AG20443 (cell line): ENCODE measurements at regions not wholly inside any gene's neighbourhood (a gene's known extent, or its start where the extent isn't known, plus 50 kb on each side); places are given as distances from the start of the nearest gene placed in this dataset.
A peak's percentile ranks its signal among the peaks of the same experiment; 100 is the strongest.
"Not testable (repeated sequence)": the region's sequence is repeated elsewhere in the genome, so short reads cannot be mapped to it uniquely, and the experiment has no call there.

Experiments used
- DNase-seq: peaks from one replicate; pipeline ENCODE4 v3.0.0; 2012; ENCODE audit warnings: low spot score, mixed read lengths

DNA sequence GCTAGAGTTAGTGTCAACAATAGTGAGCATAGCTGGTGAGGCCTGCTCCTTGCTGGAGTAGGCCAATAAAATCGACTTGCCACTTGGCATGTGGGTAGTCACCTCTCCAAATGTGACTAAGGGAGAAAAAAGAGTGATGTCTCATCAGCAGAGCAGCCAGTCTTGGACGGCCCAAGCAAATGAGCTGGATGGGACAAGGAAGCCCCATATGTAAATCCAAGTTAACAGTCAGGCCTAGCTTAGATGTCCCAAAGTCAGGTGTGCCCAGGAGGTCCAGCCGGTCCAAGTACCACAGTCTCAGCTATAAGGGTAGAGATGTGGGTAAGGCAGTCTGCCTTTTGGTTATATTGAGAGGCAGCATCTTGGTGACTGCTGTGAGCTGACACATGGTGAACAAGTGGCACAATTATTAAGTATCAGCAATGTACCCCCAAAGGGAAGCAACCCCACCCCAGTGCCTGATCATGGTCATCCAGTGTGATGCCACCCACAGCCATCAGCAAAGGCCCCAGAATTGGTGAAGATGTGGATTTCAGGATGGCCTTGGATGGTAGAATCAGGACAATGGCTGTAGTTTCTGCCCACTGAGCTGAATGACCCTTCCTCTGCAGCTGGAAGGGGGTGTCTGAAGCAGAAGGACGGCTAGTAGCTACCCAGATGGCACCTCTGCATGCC lies 83.4 kb downstream of the TNFRSF13B start:
- DNase-seq, result peak; percentile 53

DNA sequence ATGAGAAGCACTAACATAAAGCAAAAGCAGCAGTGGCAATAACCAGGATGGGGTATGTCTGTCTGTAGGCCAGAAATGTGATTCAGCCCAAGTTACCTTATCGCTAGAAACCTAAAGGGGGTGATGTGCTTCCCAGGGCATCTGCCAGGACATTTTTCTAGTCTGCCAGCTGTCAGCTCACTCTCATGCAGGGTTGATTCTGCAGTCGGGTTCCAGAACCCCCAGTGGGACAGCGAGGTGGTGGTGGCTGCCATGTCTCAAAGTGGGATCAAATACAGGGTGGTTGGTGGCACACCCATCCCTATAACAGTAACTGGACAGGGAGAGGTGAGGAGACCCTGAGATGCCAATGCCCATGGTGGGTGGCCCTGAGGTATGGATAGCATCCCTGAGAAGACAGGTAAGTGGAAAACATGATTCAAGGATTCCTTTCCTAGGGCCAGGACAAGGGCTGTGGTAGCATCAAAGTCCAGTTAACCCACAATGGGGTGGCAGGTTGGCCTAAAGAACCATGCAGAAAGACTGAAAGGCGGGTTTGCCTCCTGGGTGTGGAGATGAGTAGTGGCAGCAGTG lies 84.3 kb downstream of the TNFRSF13B start:
- no peak for DNase-seq

DNA sequence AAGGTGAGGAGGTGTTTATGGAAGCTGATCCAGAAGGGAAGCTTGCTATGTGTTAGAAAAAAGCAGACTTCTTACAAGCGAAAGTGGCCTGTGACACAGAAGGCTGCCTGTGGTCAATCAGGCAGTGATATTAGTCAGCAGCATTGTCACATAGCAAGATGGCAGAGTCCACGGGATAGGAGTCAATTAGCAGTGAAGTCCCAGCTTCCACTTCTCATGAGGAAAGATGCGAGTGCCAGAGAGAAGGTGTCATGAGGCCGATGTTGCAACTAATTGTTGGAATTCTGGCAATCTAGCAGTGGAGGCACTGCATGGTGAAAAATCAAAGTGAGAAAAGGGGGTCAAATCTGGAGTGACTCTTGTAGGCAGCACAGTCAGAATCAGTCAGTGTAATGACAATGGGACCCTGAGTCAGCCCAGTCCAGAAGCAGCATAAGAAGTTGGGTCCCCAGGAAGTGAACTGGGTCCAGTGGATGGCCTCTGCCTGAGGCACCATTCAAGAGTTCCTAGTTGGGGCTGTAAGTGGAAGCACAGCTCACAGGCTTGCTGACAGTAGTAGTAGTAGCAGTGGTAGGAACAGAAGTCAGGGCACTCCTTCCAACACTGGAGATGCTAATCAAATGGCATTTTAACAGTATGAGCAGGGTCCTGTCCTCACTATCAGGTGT lies 85.1 kb downstream of the TNFRSF13B start:
- peak; percentile 33 for DNase-seq

DNA sequence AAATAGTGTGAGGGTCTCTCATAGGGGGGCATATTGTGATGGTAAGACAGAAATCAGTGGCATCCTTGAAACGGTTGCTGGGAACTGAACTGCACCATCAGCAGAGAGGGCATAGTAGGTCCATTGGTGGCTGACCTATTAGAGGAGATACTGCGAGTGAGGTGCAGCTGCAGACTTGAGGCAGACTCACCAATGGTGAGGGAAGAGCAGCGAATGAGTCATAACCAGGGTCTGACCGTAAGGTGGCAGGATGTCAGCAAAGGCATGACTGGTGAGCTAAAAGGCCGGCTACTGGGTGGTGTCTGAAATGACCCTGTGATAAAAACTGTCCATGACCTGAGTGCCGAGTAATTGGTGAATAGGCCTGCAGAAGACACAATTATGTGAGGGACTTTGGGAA lies 86.7 kb downstream of the TNFRSF13B start:
- not testable (repeated sequence) for DNase-seq

DNA sequence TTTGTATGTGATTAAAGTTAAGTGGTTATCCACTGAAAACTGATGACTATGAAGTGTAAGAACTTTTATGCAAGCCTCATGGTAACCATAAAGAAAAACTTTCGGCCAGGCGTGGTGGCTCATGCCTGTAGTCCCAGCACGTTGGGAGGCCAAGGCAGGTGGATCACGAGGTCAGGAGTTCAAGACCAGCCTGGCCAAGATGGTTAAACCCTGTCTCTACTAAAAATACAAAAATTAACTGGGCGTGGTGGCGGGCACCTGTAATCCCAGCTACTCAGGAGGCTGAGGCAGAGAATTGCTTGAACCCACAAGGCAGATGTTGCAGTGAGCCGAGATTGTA lies 89.0 kb downstream of the TNFRSF13B start:
- DNase-seq, result not testable (repeated sequence)

DNA sequence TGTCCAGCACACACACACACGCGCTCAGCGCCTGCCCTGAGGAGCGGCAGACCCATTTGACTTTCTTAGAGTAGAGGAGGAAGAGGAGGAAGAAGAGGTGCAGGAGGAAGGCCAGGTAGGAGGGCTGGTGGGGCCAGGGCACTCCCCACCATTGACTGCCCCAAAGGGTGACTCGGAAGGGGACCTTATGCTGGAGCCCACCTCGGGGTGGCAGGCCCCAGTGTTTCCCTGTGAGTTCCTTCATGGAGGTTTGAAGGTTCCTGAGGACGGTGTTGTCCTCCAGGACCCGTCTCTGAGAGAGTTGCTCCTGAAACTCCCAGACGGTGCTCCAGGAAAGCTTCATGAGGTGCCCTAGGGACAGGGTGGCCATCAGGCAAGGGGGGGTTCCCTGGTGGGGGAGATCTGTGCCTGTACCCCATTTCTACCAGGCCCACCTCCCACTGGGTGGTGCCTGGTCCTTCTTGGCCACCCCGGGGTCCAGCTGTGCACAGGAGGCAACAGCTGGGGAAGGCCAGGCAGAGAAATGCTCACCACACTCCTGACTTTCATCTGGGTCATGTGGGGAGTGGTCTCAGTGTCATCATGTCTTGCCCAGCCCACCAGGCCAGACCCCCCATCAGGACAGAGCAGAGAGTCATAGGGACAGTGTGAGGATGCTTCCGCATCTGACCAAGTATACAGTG lies 89.5 kb downstream of the TNFRSF13B start:
- no peak for DNase-seq

DNA sequence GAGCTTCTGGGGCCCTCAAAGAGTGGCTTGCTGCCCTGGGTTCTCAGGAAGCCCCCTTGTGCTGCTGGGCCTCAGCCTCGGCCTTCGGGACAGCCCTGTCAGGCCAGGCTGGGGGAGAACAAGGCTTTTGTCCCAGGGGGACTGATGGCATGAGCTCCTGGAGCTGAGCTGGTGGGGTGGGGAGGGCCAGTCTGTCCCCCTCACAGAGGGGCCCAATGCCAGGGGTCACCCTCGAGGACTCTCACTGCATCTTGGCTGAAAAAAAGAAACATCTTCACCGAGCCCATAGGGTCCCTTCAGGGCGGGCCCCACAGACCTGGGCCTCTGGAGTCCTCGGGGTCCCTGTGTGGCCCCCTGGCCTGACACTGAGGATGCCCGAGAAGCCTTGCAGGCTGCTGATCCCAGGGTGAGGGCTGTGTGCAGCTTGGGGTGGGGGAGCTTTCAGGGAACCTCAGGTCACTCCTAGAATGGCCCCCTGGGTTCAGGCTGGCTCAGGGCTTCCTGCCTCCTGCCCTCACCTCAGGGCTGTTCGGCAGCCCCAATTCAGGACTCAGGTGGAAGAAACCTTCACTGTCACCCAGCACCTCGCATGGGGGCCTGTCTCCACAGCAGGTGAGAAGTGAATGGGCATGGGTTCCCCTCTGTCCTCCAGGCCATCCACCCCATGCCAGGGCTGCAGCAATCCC lies 90.5 kb downstream of the TNFRSF13B start:
- DNase-seq, result no peak

DNA sequence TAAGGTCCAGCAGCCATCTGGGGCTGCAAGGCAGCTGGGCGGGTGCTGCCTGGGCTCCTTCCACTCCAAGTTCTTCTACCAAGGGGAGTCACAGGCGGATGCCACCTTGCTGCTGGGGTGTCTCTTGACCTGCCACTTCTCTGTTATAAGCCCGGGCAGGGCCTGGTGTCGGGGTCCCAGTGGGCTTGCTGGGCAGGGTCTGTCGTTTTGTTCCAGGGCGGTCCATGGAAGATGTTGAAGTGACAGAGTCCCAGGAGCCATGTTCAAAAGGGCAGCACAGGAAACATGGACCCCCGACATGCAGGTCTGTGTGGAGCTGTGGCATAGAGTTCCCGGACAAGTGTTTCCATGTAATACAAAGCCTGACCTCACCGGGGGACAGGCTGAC lies 91.1 kb downstream of the TNFRSF13B start:
- no peak for DNase-seq

DNA sequence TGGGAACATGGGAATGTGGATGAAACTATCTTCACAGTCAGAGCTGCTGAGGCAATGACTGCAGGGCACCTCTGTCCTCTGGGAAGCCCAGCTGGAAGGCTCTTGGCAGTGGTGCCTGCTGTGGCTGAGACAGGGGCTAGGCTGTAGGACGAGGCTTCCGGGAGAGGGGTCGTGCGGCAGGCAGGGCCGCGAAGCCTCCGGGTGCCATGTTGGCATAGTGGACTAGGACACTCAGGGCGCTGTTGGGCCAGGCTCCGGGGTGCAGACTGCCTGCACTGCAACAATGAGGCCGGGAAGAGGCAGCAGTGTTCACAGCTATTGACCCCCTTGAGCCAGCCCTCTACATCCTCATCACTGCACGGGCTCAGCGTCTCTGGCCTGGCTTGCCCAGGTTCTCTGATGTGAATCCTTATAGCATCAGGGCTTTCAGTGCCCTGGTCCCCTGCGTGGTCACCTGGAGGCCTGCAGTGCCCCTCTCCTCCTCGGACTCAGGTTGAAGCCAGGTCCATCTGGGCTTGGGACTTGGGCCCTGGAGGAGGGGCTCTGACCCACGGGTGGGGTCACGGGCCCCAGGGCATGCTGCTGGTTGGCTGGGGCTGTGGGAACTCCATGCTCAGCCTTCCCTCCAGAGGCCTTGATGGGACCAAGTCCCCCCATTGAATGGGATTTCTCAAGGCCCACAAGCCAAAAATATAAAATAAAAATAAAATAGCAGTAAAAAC lies 91.6 kb downstream of the TNFRSF13B start:
- no peak for DNase-seq

DNA sequence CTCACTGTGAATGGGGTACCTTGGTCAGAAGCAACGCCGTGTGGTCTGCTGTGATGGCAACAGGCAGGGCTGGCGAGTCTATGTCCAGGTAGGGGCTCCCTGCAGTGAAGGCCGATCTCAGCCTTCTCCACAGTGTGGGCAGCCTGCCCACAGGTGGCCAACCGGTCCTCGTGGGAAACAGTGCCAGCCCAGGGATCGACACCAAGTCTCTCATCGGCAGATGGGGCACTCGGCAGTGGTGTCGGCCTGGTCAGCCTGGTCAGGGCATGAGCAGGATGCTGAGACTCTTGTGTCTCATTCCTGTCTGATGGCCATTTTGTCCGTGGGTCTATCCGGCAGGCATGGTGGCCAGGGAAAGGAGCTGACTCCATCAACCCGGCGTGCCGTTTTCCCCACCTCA lies 92.2 kb downstream of the TNFRSF13B start:
- DNase-seq, result no peak

DNA sequence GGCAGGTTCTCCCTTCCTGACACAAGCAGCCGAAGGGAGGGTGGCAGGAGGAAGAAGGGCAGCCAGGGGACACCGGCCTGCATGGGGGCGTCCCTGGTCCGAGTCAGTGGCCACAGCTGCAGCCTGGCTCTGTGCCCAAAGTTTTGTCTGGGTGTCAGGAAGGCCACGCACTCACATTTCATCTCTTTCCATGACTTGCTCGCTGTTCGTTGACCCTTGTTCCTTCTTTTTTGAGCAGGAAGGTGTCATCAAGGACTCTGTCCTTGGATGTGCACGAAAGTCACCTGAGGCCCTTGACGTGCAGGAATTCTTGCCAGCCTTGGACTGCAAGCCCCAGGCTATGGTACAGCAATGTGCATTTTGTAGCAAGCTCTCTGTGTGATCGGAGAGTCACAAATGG lies 93.3 kb downstream of the TNFRSF13B start:
- no peak for DNase-seq

DNA sequence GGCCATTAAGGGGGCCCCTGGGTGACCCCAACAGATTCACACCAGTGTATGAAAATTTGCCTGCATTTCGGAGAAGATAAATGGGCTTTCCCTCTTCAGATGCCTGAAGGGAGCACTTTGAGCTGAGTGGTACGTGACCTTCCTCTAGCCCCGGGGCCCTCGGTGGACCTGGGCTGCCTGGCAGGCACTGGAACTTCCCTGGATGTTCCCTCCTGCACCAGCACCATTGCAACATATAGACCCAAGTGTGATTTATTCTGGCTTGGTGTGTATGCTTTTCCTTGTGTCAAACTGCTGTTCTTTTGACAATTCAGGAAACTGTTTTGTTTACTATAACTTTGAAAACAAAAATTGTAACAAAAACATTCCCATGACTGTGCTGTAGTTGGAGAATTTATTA lies 93.8 kb downstream of the TNFRSF13B start:
- DNase-seq, result no peak

DNA sequence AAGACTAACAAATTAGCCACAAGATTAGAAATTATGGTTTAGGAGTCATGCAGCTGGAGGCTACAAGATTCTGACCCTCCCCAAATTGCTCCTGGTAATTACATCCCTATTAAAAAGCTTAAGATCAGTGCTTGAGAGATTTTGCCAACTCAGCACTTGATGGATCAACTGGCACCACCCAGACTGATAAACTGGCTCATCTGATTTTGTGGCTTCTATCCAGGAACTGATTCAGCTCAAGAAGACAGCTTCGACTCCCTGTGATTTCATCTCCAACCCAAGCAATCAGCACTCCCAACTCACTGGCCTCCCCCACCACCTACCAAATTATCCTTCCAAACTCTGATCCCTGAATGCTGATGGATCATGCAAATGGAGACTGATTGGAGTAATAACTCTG lies 94.8 kb downstream of the TNFRSF13B start:
- DNase-seq, result no peak

DNA sequence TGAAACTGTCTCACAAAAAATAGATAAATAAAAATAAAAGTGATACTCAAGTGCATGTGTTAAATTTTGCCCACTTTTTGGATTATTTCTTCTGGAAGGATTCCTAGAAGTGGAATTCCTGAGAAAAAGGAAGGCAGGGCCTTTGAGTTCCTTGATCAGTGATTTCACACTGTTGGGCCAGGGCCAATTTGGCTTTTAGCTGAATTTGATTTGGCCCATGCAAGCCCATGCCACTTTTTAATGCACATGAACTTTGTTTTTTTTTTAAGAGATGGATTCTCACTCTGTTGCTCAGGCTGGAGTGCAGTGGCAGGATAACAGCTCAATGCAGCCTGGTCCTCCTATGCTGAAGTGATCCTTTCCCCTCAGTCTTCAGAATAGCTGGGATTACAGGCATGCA lies 96.3 kb downstream of the TNFRSF13B start:
- no peak for DNase-seq

DNA sequence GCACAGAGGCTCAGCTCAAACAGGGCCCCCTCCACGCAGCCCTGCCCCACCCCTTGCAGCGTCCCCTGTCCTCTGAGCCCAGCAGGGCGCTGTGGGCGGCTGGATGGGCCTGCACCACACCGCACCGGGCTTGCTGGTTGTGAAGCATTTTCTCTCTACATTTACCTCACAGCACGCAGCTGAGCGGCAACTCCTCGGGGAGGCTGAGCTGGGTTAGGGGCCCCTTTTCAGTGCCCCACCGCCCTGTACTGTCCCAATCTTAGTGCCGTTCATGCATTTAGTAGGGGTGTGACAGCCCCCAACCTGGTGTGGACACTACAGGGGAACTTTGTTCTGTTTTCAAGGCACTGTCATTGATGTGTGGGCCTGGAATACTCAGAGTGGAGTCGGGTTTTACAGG lies 97.7 kb downstream of the TNFRSF13B start:
- not testable (repeated sequence) for DNase-seq

DNA sequence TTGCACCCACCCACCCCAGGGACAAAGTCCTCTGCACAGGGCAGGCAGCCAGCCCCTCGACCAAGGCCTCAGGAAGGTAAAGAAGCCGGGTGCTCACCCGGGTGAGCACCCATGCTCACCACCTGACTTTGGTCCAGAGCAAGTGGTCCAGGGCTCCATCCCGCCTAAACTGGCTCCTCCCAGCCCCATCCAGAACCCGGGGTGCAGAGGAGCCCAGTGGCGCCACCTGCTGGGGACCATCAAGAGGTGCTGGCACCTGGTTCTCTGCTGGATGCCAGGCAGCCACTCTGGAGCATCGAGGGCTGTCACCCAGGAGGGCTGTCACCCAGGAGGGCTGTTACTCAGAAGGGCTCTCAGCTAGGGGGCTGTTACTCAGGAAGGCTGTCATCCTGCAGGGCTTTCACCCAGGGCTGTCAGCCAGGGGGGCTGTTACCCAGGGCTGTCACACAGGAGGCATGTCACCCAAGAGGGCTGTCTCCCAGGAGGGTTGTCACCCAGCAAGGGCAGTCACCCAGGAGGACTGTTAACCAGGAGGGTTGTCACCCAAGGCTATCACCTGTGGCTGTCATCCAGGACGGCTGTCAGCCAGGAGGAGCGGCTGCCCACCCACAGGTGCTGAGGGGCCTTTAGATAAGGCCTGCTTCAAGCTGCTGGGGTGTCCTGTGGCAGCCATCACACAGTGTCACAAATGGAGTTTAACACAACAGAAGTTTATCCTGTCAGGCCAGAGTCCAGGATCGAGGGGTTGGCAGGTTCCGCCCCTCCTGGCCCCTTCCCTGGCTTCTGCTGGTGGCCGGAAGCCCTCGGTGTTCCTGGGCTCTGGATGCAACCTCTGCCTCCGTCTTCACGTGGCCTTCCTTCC lies 98.5 kb downstream of the TNFRSF13B start:
- DNase-seq, result peak; percentile 70

DNA sequence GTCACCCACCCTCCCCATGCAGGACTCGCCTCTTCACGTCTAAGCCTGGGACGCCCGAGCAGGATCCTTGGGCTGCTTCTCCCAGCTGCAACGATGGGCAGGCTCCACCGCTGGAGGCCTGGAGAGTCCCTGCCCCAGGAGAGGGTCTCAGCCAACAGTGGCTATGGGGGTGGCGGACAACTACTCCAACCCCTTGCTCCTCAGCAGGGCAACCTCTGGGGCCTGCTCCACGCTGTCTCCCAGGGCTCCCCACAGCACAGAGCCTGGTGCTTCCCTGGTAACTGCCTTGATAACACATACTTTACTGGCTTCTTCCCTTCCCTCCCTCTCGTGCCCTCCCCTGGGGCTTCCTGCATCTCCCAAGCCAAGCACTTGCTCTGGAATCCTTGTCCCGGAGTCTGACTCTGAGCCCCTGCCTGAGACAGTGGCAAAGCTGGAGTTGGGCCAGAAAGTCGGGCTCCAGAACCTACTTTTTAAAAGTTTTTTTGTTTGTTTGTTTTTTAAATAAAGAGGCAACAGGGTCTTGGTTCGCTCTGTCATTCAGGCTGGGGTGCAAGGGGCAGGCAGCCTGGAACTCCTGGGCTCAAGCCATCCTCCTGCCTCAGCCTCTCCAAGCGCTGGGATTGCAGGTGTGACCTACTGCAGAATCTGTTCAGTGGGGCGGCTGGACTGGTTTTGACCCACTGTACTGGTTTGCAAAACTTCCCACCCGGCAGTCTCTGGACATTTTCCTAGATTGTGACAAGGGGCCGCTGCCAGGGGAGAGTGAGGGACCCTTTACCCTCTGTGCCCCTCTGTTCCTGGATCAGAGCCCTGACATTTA lies 99.4 kb downstream of the TNFRSF13B start:
- no peak for DNase-seq

DNA sequence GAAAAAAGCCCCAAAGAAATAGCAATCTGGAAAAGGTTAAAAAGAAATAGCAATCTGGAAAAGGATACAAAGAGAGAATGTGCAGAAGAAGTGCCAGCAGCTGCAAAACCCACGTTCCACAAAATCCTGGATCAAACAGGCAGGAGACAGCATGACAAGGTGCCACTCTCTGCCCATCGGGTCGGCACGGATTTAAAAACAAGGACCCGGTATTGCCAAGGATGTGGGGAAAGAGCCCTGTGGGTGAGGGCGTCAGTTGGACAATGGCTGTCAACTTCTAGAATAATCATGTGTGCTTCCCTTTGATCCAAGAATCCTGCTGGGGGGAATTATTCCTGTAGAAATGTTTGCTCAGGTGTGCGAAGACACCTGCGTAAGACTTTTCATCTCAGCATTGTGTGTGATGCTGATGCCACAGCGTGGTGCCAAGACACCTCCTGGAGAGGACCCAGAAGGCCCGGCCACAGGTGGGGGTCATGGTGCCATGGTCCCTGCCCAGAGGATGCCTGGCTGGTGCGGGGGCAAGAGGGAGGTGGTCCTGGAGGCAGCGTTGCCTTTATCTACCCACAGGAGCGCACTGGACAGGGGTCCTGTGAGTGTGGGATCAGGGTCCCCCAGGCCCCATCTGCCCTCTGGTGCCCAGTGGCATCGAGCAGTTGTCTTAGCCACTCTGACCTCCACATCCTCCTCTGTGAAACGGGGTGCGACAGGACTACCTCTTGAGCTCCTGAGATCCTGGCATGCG lies 100.3 kb downstream of the TNFRSF13B start:
- not testable (repeated sequence) for DNase-seq
